Dendritic cell treated with granulocyte-macrophage colony-stimulating factor and Interleukin-4, amounts not matched to agents 40 ng/mL and 50 ng/mL, for 4 days (primary cell): ENCODE measurements at regions not wholly inside any gene's neighbourhood (a gene's known extent, or its start where the extent isn't known, plus 50 kb on each side); places are given as distances from the start of the nearest gene placed in this dataset.

Experiments used
- H3K27ac Mint-ChIP-seq: one replicate; pipeline ENCODE4 v1.8.0; 2022; ENCODE audit warnings: mild to moderate bottlenecking, mixed read lengths
- H3K27me3 Mint-ChIP-seq: one replicate; pipeline ENCODE4 v1.8.0; 2022; ENCODE audit warnings: mild to moderate bottlenecking, mixed read lengths
- H3K36me3 Mint-ChIP-seq: one replicate; pipeline ENCODE4 v1.8.0; 2022; ENCODE audit warnings: low read depth, mixed read lengths
- H3K4me1 Mint-ChIP-seq: one replicate; pipeline ENCODE4 v1.8.0; 2022; ENCODE audit warnings: low read depth, mixed read lengths
- H3K4me3 Mint-ChIP-seq: one replicate; pipeline ENCODE4 v1.8.0; 2022; ENCODE audit warnings: mild to moderate bottlenecking, moderate library complexity, mixed read lengths
- H3K9me3 Mint-ChIP-seq: one replicate; pipeline ENCODE4 v1.8.0; 2022; ENCODE audit warnings: mixed read lengths
- intact Hi-C: fragments of 100-400 bp; cut with micrococcal nuclease; formaldehyde crosslinking; loops from one replicate; pipeline ENCODE4 v1.15.0; 2022

DNA sequence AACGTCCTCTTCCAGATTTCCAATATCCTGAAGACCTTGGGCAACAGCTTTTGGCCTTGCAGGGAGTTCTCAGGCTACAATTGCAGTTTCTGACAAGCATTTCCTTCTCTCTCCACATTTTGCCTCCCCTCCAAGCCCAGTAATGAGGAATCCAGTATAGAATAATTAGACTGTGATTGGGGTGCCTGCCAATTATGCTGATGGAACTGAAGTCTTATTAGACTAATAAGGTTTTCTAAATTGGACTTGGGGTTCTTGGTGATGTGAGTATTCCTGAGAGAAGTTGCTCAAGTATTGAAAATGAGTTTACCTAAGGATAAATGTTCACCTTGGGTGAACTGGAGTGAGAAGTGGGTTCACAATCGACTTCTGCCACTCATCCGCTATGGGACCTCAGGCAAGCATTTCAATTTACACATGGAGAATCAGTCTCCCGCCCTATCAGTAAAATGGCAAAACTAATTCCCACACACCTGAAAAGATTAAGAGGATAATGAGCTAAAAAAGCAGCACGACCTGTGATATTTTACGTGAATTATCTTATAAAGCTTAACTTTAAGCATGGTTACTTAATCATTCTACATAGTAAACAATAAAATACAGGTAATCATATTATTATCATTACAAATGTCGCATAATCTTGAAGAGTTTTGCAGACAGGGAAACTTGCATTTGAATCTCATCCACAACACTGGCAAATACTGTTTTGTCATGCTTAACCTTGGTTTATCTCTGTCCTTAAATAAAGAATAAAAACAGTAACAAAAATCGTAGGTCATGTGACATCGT, 628.0 kb downstream of the TMEM114 start:
- intact Hi-C loops = no loop called here
- H3K27me3 Mint-ChIP-seq = no peaks in the 10 kb centered on the region
- H3K4me3 Mint-ChIP-seq = no peak overlapping the region
- no peaks in the 10 kb centered on the region for H3K4me1 Mint-ChIP-seq
- H3K9me3 Mint-ChIP-seq = peaks cover 10% of the 10 kb centered on the region
- no peaks in the 10 kb centered on the region for H3K36me3 Mint-ChIP-seq
- no peak overlapping the region for H3K27ac Mint-ChIP-seq

DNA sequence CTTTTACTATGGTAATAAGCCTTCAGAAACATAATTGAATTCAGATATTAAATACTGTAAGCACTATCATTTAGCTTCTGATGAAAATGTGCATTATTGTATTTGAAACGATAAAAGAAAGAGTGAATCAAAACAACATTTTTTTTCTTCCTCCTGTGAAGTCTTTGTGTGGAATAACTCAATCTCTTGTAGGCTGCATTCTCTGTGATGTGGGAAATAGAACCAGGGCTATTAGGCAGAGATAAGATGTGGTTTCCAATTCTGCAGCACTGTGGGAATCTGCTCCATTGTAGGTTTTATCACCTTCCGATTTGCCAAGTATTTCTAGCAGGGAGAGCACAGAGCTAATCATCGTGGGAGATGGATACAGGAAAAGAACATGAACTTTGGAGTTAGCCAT, 624.5 kb downstream of the RBFOX1 start:
- Mint-ChIP-seq H3K27me3 (no peaks in the 10 kb centered on the region), H3K27ac (no peak overlapping the region), H3K4me1 (no peaks in the 10 kb centered on the region), H3K4me3 (no peak overlapping the region), H3K9me3 (peaks cover 10% of the 10 kb centered on the region), H3K36me3 (no peaks in the 10 kb centered on the region)
- intact Hi-C loops = no loop called here

DNA sequence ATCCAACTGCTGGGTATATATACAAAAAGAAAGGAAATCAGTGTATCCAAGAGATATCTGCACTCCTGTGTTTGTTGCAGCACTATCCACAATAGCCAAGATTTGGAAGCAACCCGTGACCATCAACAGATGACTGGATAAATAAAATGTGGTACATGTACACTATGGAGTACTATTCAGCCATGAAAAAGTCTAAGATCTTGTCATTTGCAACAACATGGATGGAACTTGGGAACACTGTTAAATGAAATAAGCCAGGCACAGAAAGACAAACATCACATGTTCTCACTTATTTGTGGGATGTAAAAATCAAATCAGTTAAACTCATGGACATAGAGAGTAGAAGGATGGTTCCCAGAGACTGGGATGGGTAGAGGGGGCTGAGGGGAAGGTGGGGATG, 620.7 kb downstream of the RBFOX1 start:
- H3K36me3 Mint-ChIP-seq = no peaks in the 10 kb centered on the region
- no peak overlapping the region for H3K4me3 Mint-ChIP-seq
- H3K4me1 Mint-ChIP-seq = no peaks in the 10 kb centered on the region
- H3K9me3 Mint-ChIP-seq = no peaks in the 10 kb centered on the region
- no peak overlapping the region for H3K27ac Mint-ChIP-seq
- no peaks in the 10 kb centered on the region for H3K27me3 Mint-ChIP-seq
- intact Hi-C loops = no loop called here

DNA sequence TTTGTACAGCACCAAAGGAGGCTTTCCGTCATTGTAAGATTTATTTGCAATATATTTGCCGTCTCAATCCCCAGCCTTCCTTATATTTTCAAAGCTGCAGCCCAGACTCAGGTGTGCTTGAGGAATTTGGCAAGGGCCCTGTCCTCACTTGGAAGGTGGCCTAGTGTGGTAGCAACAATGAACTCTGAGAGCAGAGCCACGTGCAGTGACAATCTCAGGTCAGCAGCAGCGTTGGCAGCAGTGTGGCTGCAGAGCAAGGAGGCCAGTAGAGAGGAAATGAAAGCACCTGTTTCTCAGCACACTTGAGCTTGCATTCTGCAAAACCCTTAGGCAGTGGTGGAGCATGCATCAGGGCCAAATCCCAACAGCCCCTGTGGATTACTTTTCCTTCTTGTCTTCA, 613.5 kb downstream of the RBFOX1 start:
- no peak overlapping the region for H3K27ac Mint-ChIP-seq
- H3K4me1 Mint-ChIP-seq = no peaks in the 10 kb centered on the region
- no peaks in the 10 kb centered on the region for H3K27me3 Mint-ChIP-seq
- H3K9me3 Mint-ChIP-seq = no peaks in the 10 kb centered on the region
- no peaks in the 10 kb centered on the region for H3K36me3 Mint-ChIP-seq
- intact Hi-C loops = no loop called here
- H3K4me3 Mint-ChIP-seq = no peak overlapping the region

DNA sequence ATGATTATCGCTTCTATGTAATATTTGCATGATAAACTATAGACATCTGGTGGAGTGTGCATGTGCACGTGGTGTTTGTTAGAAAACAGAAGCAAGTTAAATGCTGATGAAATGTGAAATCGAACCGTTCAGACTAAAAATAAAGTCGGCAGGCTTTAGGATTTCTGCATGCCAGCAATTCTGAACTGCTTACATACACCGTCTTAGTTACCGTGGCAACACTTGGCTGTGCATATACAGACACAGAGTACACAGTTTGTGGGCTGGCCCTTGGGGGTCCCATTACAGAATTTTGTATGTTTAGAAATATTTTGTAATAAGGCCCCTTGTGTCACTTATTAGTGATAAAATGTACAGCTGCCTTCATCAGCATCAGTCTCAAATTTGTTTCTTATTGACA, 605.5 kb downstream of the RBFOX1 start:
- intact Hi-C loops = no loop called here
- no peak overlapping the region for H3K4me3 Mint-ChIP-seq
- no peak overlapping the region for H3K27ac Mint-ChIP-seq
- H3K36me3 Mint-ChIP-seq = no peaks in the 10 kb centered on the region
- H3K27me3 Mint-ChIP-seq = no peaks in the 10 kb centered on the region
- peaks cover 3% of the 10 kb centered on the region for H3K9me3 Mint-ChIP-seq
- H3K4me1 Mint-ChIP-seq = no peaks in the 10 kb centered on the region

DNA sequence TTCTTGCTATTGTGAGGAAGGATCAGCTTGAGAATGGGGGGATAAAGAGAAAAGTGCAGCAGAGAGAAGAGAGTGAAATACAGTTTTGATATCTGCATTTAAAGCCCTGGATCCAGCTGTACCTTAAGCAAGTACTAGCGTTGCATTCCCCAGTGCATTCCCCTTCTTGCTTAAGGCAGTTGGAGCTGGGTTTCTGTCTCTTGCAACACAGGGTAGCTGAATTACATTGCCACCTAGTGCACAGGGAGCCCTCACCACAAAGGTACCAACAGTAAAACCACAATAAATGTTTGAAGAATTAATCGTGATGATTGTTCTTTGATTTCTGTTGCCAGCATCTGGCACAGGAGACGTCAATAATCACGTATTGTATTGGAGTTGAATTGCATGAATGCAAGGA, 588.7 kb downstream of the RBFOX1 start:
- Mint-ChIP-seq H3K27ac (no peak overlapping the region), H3K4me3 (no peak overlapping the region), H3K9me3 (peaks cover 20% of the 10 kb centered on the region), H3K4me1 (no peaks in the 10 kb centered on the region), H3K36me3 (no peaks in the 10 kb centered on the region), H3K27me3 (no peaks in the 10 kb centered on the region)
- intact Hi-C loops = no loop called here

DNA sequence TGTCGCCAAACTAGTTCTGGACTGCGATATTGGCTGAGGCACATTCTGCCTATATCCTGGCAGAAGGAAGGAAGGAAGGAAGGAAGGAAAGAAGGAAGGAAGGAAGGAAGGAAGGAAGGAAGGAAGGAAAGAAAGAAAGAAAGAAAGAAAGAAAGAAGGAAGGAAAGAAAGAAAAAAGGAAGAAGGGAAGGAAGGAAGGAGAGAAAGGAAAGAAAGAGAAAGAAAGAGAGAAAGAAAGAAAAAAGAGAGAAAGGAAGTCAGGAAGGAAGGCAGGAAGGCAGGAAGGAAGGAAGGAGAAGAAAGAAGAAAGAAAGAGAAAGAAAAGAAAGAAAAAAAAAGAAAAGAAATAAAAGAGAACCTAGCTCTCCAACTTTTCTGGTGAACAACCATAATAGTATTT, 587.1 kb downstream of the RBFOX1 start:
- Mint-ChIP-seq H3K27ac (no peak overlapping the region), H3K36me3 (no peaks in the 10 kb centered on the region), H3K27me3 (no peaks in the 10 kb centered on the region), H3K9me3 (peaks cover 20% of the 10 kb centered on the region), H3K4me1 (no peaks in the 10 kb centered on the region), H3K4me3 (no peak overlapping the region)
- intact Hi-C loops = no loop called here

DNA sequence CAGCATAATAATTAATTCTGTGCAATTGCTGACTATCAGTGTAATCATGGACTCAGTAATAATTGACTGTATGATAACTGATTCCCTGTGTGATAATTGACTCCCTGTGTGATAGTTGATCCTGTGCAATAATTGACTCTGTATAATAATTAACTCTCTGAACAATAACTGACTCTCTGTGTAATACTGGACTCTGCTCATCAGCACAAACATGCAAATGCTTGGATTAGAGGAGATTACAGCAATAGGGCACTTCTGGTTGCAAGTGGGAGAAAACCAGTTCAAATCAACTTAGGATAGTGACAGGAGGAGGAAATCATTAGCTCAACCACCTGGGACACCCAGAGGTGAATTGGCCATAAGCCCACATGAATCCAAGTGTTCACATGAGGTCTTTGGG, 582.1 kb downstream of the RBFOX1 start:
- H3K27me3 Mint-ChIP-seq = no peaks in the 10 kb centered on the region
- intact Hi-C loops = no loop called here
- H3K4me3 Mint-ChIP-seq = no peak overlapping the region
- peaks cover 15% of the 10 kb centered on the region for H3K9me3 Mint-ChIP-seq
- H3K27ac Mint-ChIP-seq = no peak overlapping the region
- H3K36me3 Mint-ChIP-seq = no peaks in the 10 kb centered on the region
- no peaks in the 10 kb centered on the region for H3K4me1 Mint-ChIP-seq

DNA sequence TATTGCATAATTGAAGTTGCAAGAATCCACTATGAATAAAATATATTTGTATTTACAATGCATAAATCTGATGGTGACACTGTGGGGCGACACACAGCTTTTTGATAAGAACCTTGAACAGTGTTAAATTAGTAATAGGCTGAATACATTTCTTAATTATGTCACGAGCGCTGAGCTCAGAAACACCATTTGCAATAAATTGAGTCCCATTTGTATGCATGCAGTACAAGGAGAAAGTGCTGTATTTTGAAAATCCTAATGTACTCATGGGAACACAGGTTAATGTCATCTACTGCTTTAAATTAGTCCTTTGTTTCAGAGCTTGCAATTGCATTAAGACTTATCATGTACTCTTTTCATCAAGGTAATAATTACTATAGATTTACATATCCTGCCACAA, 579.5 kb downstream of the RBFOX1 start:
- Mint-ChIP-seq H3K36me3 (no peaks in the 10 kb centered on the region), H3K4me3 (no peak overlapping the region), H3K27ac (no peak overlapping the region), H3K9me3 (peaks cover 4% of the 10 kb centered on the region), H3K4me1 (no peaks in the 10 kb centered on the region), H3K27me3 (no peaks in the 10 kb centered on the region)
- intact Hi-C loops = no loop called here

DNA sequence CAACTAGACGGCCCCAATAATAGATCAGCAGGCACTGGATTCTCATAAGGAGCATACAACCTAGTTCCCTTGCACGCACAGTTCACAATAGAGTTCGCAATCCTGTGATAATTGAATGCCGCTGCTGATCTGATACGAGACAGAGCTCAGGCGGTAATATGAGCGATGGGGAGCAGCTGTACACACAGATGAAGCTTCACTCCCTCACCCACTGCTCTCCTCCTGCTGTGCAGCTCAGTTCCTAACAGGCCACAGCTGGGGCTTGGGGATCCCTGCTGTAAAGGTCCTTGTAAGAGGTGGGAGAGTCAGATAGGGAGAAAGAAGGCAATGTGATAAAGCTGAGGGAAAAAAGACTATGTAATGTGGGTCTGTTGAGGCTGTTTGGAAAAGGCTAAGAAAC, 577.5 kb downstream of the RBFOX1 start:
- Mint-ChIP-seq H3K27me3 (no peaks in the 10 kb centered on the region), H3K27ac (no peak overlapping the region), H3K9me3 (no peaks in the 10 kb centered on the region), H3K36me3 (no peaks in the 10 kb centered on the region), H3K4me1 (no peaks in the 10 kb centered on the region), H3K4me3 (no peak overlapping the region)
- intact Hi-C loops = no loop called here

DNA sequence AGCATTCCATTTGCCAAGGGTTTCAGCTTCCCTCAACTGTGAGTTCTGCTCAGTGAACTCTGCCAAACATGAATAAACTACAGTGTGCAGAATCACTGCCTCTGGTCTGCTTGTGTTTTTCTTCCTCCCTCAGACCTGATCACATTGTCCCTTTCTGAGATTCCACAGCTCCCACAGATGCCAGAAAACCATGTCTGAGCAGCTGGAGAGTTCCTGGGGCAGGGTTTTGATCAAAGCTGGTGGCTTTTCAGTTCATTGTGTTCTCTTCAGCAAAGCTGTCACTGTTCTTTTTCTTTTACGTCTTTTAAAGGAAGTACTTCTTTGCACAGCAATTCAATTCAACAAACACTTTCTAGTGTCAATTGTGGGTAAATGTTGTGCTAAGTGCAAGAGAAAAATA, 555.8 kb downstream of the RBFOX1 start:
- H3K27me3 Mint-ChIP-seq = no peaks in the 10 kb centered on the region
- no peak overlapping the region for H3K4me3 Mint-ChIP-seq
- H3K9me3 Mint-ChIP-seq = no peaks in the 10 kb centered on the region
- no peak overlapping the region for H3K27ac Mint-ChIP-seq
- intact Hi-C loops = no loop called here
- H3K4me1 Mint-ChIP-seq = no peaks in the 10 kb centered on the region
- H3K36me3 Mint-ChIP-seq = no peaks in the 10 kb centered on the region

DNA sequence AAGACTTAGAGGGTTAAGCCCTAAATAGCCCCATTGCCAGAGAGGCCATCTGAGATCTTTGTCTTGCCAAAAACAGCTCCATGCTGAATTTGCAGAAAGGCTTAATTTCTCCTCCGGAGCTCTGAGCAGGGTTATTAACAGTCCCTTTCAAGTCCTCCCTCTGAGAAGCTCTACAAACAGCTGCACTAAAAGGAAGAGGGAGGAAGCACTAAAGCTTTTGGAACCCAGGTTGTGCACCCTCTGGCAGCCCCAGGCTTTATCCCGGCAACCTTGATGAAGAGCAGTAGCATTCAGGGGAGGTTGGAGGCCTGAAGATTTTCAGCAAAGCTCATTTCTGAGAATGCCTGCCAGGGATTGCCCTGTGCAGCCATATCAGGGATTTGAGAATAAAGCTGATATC, 554.7 kb downstream of the RBFOX1 start:
- Mint-ChIP-seq H3K27ac (no peak overlapping the region), H3K9me3 (no peaks in the 10 kb centered on the region), H3K27me3 (no peaks in the 10 kb centered on the region), H3K4me3 (no peak overlapping the region), H3K4me1 (no peaks in the 10 kb centered on the region), H3K36me3 (no peaks in the 10 kb centered on the region)
- intact Hi-C loops = no loop called here

DNA sequence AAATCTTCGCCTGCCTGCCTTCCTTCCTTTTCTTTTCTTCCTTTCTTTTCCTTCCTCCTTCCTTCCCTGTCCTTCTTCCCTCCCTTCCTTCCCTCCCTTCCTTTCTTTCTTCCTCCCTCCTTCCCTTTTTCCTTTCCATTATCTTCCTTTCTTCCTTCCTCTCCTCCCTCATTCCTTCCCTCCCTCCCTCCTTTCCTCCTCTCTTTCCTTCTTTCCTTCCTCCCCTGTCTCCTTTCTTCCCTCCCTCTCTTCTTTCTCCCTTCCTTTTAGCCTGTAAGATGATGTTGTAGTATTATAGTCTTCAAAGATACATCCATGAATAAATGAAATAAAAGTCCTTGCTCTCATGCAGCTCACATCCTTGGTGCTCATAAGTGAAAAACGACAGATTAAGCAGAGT, 539.3 kb downstream of the RBFOX1 start:
- intact Hi-C loops = no loop called here
- H3K27me3 Mint-ChIP-seq = no peaks in the 10 kb centered on the region

DNA sequence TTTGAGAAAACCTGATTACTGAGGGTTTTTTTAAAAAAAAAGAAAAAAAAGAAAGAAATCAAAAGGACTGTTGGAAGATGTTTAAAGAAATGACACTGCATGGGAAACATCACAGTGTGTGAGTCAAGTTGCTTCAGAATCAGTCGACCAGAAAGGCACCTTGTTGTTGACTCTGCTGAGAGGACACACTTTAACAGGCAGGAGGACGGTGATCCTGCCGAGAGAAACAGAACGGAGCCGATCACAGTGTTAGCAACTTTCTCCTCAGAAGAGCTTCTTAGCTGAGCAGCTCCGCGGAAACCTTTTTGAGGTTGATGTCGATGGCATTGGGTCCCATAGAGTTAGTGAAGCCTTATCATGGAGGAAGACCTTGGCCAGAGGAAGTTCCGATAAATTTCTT, 538.7 kb downstream of the RBFOX1 start:
- H3K27ac Mint-ChIP-seq = no peak overlapping the region
- H3K27me3 Mint-ChIP-seq = no peaks in the 10 kb centered on the region
- peaks cover 9% of the 10 kb centered on the region for H3K9me3 Mint-ChIP-seq
- no peaks in the 10 kb centered on the region for H3K4me1 Mint-ChIP-seq
- H3K36me3 Mint-ChIP-seq = no peaks in the 10 kb centered on the region
- H3K4me3 Mint-ChIP-seq = no peak overlapping the region
- intact Hi-C loops = no loop called here

More for the DNA sequence above, 539.3 kb downstream of the RBFOX1 start:
- Mint-ChIP-seq H3K9me3 (peaks cover 9% of the 10 kb centered on the region), H3K27ac (no peak overlapping the region), H3K36me3 (no peaks in the 10 kb centered on the region), H3K4me3 (no peak overlapping the region), H3K4me1 (no peaks in the 10 kb centered on the region)

DNA sequence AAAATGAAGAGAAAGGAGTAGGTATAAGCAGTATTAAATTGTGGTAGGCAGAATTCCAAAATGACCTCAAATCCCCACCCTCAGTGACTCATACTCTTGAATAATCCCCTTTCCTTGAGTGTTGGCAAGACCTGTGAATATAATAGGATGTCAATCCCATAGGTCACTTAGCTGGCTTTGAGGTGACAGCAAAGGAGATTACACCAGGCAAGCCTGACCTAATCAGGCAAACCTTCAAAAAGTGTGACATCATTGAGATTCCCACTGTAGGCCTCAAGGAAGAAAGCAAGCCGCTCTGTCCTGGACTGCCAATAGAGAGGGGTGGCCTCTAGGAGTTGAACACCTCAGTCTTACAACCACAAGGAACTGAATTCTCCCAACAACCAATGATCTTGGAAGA, 535.2 kb downstream of the RBFOX1 start:
- Mint-ChIP-seq H3K9me3 (peaks cover 16% of the 10 kb centered on the region), H3K36me3 (no peaks in the 10 kb centered on the region), H3K27me3 (no peaks in the 10 kb centered on the region), H3K4me3 (no peak overlapping the region), H3K4me1 (no peaks in the 10 kb centered on the region), H3K27ac (no peak overlapping the region)
- intact Hi-C loops = no loop called here
